ENCODE measurements at regions not wholly inside any gene's neighbourhood (a gene's known extent, or its start where the extent isn't known, plus 50 kb on each side); places are given as distances from the start of the nearest gene placed in this dataset.

DNA sequence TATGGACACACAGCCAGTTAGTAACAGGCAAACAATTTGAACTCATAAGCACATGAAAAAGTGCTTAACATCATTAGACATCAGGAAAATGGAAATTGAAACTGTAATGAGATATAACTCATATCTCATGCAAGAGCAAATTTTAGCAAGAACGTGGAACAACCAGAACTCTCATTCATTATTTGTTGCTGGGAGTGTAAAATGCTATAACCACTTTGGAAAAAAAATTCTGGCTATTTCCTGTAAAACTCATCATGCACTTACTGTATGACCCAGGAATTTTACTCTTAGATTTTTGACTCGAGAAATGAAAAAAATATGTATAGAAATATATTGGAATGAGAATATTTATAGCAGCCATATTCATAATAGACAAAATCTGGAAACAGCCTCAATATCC lies 205.7 kb upstream of the PUM3 start:
- DNase-seq = no peak
- Histone ChIP-seq H3K4me1 (no peaks in the 10 kb centered on the region), H3K4me3 (no peak overlapping the region), H3K9me3 (no peaks in the 10 kb centered on the region), H3K27ac (no peak overlapping the region), H3K36me3 (no peaks in the 10 kb centered on the region), H3K9ac (ENCODE audit: low read depth in 2 of 2, low read length in 2 of 2) (no peak overlapping the region), H3K27me3 (no peaks in the 10 kb centered on the region)
- TF ChIP-seq, protein P1, sequence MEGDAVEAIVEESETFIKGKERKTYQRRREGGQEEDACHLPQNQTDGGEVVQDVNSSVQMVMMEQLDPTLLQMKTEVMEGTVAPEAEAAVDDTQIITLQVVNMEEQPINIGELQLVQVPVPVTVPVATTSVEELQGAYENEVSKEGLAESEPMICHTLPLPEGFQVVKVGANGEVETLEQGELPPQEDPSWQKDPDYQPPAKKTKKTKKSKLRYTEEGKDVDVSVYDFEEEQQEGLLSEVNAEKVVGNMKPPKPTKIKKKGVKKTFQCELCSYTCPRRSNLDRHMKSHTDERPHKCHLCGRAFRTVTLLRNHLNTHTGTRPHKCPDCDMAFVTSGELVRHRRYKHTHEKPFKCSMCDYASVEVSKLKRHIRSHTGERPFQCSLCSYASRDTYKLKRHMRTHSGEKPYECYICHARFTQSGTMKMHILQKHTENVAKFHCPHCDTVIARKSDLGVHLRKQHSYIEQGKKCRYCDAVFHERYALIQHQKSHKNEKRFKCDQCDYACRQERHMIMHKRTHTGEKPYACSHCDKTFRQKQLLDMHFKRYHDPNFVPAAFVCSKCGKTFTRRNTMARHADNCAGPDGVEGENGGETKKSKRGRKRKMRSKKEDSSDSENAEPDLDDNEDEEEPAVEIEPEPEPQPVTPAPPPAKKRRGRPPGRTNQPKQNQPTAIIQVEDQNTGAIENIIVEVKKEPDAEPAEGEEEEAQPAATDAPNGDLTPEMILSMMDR (IDR thresholded peaks at IDR 0.05) = no peak
- intact Hi-C loops (cut with DNase I) = no loop called here

DNA sequence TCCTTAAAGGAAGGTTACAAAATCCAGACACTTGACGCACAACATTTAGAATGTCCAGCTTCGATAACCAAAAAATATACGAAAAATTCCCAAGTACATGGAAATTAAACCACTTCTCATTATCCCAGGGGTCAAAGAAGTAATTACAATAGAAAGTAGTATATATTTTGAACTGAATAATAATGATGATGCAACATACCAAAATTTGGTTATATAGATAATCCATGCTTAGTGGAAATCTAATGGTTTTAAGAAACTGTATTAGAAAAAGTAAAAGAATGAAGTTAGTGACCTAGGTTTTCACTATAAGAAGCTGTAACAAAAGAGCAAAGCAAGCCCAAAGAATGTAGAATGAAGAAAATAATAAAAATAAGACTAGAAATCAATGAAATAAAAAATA lies 204.0 kb upstream of the PUM3 start:
- Histone ChIP-seq H3K27me3 (no peaks in the 10 kb centered on the region), H3K4me1 (no peaks in the 10 kb centered on the region), H3K27ac (no peak overlapping the region), H3K9me3 (no peaks in the 10 kb centered on the region), H3K9ac (ENCODE audit: low read depth in 2 of 2, low read length in 2 of 2) (no peak overlapping the region), H3K36me3 (no peaks in the 10 kb centered on the region), H3K4me3 (no peak overlapping the region)
- intact Hi-C loops (cut with DNase I) = no loop called here
- TF ChIP-seq, protein P1 (IDR thresholded peaks at IDR 0.05) = no peak
- no peak for DNase-seq

DNA sequence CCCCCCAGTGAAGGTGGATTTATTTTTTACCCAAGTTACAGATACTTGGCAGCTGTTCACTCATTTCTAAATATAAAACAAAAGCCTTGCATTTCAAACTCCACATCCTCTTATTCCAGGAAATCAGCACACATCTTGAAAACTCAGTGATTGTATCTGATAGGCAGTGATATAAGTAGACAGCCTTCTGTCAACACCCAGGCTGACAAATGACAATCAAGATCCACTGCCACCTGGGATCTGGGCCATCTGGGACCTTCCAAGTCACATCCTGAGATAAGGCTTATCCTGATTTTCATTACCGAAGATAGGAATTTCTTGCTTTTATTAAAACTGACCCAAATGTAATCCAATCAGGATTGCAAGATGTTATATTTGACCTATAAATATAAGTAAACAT lies 201.3 kb upstream of the PUM3 start:
- no peak overlapping the region for H3K4me3 ChIP-seq
- H3K36me3 ChIP-seq = no peaks in the 10 kb centered on the region
- no peaks in the 10 kb centered on the region for H3K4me1 ChIP-seq
- H3K9me3 ChIP-seq = no peaks in the 10 kb centered on the region
- intact Hi-C loops (cut with DNase I) = no loop called here
- TF ChIP-seq, protein P1 (IDR thresholded peaks at IDR 0.05) = no peak
- no peaks in the 10 kb centered on the region for H3K27me3 ChIP-seq
- DNase-seq = no peak
- H3K9ac ChIP-seq (ENCODE audit: low read depth in 2 of 2, low read length in 2 of 2) = no peak overlapping the region
- no peak overlapping the region for H3K27ac ChIP-seq

DNA sequence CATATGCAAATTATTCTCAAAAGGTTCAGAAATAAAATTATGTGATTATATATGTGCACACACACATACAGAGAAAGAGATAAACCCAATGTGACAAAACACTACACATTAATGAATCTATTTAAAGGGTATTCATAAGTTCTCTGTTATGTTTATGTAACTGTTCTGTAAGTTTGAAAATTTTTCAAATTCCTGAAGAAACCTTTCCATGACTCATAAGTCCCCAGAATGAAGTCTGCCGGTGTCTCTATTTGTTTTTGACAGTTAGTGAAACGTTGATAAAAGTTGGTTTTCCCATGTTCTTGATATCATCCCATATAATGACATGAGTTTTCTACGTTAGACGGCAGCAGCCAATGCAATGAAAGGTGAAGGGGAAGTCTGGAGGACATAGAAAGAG lies 199.5 kb upstream of the PUM3 start:
- intact Hi-C loops (cut with DNase I) = no loop called here

DNA sequence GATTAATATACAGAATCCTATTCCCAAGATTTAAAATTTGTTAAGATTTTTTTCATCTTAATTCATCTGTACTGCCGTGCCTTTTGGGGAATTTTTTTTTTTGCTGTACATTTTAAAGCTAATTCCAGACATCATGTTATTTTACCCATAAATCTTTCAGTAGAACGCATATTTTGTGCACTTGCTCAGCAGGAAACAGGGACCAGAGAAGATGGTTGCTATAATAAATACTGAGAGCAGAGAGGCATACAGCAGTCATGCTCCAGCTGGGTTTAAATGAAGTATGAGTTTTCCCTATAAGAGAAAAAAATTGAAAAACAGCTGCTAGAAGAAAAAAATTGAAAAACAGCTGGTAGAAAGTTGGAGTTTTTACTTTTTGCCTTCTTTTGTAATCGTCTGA lies 196.9 kb upstream of the PUM3 start:
- no peaks in the 10 kb centered on the region for H3K4me1 ChIP-seq
- no peaks in the 10 kb centered on the region for H3K36me3 ChIP-seq
- H3K27me3 ChIP-seq = no peaks in the 10 kb centered on the region
- no peak overlapping the region for H3K27ac ChIP-seq
- intact Hi-C loops (cut with DNase I) = no loop called here
- no peak overlapping the region for H3K4me3 ChIP-seq
- DNase-seq = no peak
- TF ChIP-seq, protein P1 (IDR thresholded peaks at IDR 0.05) = no peak
- H3K9me3 ChIP-seq = no peaks in the 10 kb centered on the region
- no peak overlapping the region for H3K9ac ChIP-seq (ENCODE audit: low read depth in 2 of 2, low read length in 2 of 2)

More for the DNA sequence above, 199.5 kb upstream of the PUM3 start:
- Histone ChIP-seq H3K27me3 (no peaks in the 10 kb centered on the region), H3K9me3 (no peaks in the 10 kb centered on the region), H3K4me1 (no peaks in the 10 kb centered on the region), H3K27ac (no peak overlapping the region), H3K9ac (ENCODE audit: low read depth in 2 of 2, low read length in 2 of 2) (no peak overlapping the region), H3K4me3 (no peak overlapping the region), H3K36me3 (no peaks in the 10 kb centered on the region)
- TF ChIP-seq, protein P1 (IDR thresholded peaks at IDR 0.05) = no peak
- DNase-seq = no peak

DNA sequence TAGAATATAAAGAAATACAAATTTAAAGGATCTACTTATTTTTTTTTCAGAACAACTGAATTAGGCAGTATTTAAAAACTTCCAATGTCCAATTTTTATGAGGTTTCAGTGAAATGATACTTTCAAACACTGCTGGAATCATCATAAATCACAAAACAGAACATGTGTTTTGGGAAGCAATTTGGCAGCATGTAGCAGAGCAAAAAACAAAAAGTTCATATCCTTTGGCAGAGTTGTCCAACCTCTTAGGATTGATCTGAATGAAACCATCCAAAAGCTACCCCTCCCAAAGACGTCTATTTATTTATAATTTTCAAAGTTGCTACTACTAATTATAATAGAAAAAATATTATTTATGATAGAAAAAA lies 192.4 kb upstream of the PUM3 start:
- Histone ChIP-seq H3K4me3 (no peak overlapping the region), H3K27me3 (no peaks in the 10 kb centered on the region), H3K4me1 (no peaks in the 10 kb centered on the region), H3K9ac (ENCODE audit: low read depth in 2 of 2, low read length in 2 of 2) (no peak overlapping the region), H3K27ac (no peak overlapping the region), H3K36me3 (no peaks in the 10 kb centered on the region), H3K9me3 (no peaks in the 10 kb centered on the region)
- intact Hi-C loops (cut with DNase I) = no loop called here
- TF ChIP-seq, protein P1 (IDR thresholded peaks at IDR 0.05) = no peak
- DNase-seq = no peak

Measured in colonic mucosa (tissue), 4 donors.